Mesothelial cell of epicardium (in vitro differentiated cells): ENCODE measurements at regions not wholly inside any gene's neighbourhood (a gene's known extent, or its start where the extent isn't known, plus 50 kb on each side); places are given as distances from the start of the nearest gene placed in this dataset.

Source experiments
- DNase-seq, 2 experiments: peaks; one replicate each; pipeline ENCODE4 v3.0.0; 2021; ENCODE audit warnings: low spot score in 2 of 2; ENCODE audit not compliant: unreplicated experiment in 2 of 2
- H3K27ac Mint-ChIP-seq: 2 replicates; pipeline ENCODE4 v1.8.0; 2021; ENCODE audit warnings: mixed read lengths
- H3K27me3 Mint-ChIP-seq: 2 replicates; pipeline ENCODE4 v1.8.0; 2021; ENCODE audit warnings: low read depth, mixed read lengths
- H3K36me3 Mint-ChIP-seq: 2 replicates; pipeline ENCODE4 v1.8.0; 2021; ENCODE audit warnings: mixed read lengths
- H3K4me1 Mint-ChIP-seq: 2 replicates; pipeline ENCODE4 v1.8.0; 2021; ENCODE audit warnings: mixed read lengths
- H3K4me3 Mint-ChIP-seq: 2 replicates; pipeline ENCODE4 v1.8.0; 2021; ENCODE audit warnings: mild to moderate bottlenecking, moderate library complexity, mixed read lengths
- H3K9me3 Mint-ChIP-seq: 2 replicates; pipeline ENCODE4 v1.8.0; 2021; ENCODE audit warnings: mixed read lengths
- TF ChIP-seq, protein P1 (sequence below): fragments of 200-600 bp; sonication (generic); IDR thresholded peaks from one replicate; pipeline ENCODE4 v1.5.0; 2021; ENCODE audit warnings: antibody characterized with exemption; ENCODE audit not compliant: unreplicated experiment

DNA sequence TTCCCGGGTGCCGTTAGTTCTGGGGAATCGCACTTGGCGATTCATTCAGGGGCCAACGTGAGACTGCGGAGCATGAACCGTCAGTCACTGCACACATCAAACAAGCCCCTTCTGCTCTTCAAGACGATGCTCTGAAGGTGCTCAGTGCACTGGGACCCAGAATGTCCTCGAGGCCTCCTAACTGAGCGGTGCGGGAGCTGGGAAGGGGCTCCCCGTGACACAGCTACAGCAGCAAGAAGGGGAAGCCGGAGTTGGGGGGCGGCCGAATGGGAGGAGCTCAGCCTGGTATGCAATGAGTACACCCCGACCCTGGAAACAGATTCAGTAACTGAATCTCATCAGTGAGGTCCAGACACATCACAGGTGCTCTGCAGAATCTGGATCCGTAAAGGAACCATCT, 150.8 kb downstream of the SHANK2 start:
- no peaks in the 10 kb centered on the region for H3K4me1 Mint-ChIP-seq
- DNase-seq: no peak
- no peaks in the 10 kb centered on the region for H3K36me3 Mint-ChIP-seq
- peaks cover 1% of the 10 kb centered on the region for H3K27me3 Mint-ChIP-seq
- H3K27ac Mint-ChIP-seq: no peak overlapping the region
- TF ChIP-seq, protein P1, sequence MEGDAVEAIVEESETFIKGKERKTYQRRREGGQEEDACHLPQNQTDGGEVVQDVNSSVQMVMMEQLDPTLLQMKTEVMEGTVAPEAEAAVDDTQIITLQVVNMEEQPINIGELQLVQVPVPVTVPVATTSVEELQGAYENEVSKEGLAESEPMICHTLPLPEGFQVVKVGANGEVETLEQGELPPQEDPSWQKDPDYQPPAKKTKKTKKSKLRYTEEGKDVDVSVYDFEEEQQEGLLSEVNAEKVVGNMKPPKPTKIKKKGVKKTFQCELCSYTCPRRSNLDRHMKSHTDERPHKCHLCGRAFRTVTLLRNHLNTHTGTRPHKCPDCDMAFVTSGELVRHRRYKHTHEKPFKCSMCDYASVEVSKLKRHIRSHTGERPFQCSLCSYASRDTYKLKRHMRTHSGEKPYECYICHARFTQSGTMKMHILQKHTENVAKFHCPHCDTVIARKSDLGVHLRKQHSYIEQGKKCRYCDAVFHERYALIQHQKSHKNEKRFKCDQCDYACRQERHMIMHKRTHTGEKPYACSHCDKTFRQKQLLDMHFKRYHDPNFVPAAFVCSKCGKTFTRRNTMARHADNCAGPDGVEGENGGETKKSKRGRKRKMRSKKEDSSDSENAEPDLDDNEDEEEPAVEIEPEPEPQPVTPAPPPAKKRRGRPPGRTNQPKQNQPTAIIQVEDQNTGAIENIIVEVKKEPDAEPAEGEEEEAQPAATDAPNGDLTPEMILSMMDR: no peak
- H3K9me3 Mint-ChIP-seq: no peaks in the 10 kb centered on the region
- no peak overlapping the region for H3K4me3 Mint-ChIP-seq

- no peak overlapping the region for H3K4me3 Mint-ChIP-seq
- no peak overlapping the region for H3K27ac Mint-ChIP-seq
- TF ChIP-seq, protein P1: no peak
- no peaks in the 10 kb centered on the region for H3K9me3 Mint-ChIP-seq
- DNase-seq: no peak
- no peaks in the 10 kb centered on the region for H3K36me3 Mint-ChIP-seq
- no peaks in the 10 kb centered on the region for H3K4me1 Mint-ChIP-seq
- H3K27me3 Mint-ChIP-seq: peaks cover 1% of the 10 kb centered on the region
Observed at GRCh38 chr11:71101046-71101445, 151.3 kb downstream of the SHANK2 start.

GRCh38 chr11:71098776-71099175, 153.6 kb downstream of the SHANK2 start:
- DNase-seq: no peak
- H3K27me3 Mint-ChIP-seq: peaks cover 1% of the 10 kb centered on the region
- no peaks in the 10 kb centered on the region for H3K9me3 Mint-ChIP-seq
- no peaks in the 10 kb centered on the region for H3K36me3 Mint-ChIP-seq
- H3K4me3 Mint-ChIP-seq: no peak overlapping the region
- TF ChIP-seq, protein P1: no peak
- H3K4me1 Mint-ChIP-seq: no peaks in the 10 kb centered on the region
- H3K27ac Mint-ChIP-seq: no peak overlapping the region

DNA sequence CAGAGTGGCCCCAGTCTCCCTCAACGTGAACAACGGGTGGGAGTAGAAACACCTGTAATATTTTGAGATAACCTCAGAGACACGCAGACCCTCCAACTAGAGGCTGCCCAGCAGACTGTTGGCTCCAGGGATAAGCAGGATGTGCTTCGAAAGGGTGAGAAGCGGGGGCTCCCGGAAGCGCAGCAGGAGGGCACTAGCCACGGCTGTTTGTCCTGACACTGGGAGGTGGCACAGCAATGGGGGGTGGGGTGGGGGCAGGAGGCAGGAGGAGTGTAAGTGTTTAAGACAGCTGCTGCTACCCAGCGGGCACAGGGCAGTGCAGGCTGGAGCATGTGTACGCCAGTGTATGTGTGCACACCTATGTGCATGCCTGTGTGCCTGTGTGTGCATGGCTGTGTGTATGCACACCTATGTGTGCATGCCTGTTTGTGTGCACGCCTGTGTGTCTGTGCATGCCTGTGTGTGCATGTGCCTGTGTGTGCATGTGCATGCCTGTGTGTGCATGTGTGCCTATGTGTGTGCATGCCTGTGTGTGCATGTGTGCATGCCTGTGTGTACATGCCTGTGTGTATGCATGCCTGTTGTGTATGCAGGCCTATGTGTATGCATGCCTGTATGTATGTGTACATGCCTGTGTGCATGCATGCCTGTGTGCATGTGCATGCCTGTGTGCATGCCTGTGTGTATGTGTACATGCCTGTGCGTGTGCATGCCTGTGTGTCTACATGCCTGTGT, 154.7 kb downstream of the SHANK2 start:
- no peak for DNase-seq
- Mint-ChIP-seq H3K9me3 (no peaks in the 10 kb centered on the region), H3K36me3 (no peaks in the 10 kb centered on the region), H3K27me3 (peaks cover 1% of the 10 kb centered on the region), H3K27ac (no peak overlapping the region), H3K4me3 (no peak overlapping the region), H3K4me1 (no peaks in the 10 kb centered on the region)
- TF ChIP-seq, protein P1: no peak

DNA sequence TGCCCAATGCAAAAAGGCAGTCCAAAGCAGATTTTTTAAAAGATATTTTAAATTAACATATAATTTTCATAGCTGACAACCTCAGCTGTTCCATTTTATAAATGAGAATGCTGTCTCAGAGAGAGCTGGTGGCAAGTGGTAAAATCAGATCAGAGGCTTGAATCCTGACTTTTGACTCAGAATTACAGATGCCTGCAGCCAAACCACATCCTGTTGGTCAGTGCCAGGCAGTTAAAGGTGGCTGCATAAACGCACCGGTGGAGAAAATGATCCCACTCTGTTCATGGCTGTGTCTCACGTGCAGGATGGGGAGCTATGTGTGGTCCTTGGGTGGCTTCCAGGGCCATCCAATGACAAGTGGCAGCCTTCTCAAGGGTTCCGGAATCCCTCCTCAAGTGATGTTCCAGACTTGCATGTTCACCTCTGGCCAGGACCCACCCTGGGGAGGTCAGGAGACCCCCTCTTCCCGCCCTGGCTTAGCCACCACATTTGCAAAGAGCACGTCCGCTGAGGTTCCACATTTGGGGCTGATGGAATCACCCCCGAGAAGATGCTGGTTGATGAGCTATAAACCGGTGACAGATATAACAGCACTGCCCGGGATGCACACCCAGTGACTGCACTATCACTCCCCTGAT, 155.5 kb downstream of the SHANK2 start:
- H3K9me3 Mint-ChIP-seq: no peaks in the 10 kb centered on the region
- DNase-seq: no peak
- no peaks in the 10 kb centered on the region for H3K36me3 Mint-ChIP-seq
- no peak overlapping the region for H3K4me3 Mint-ChIP-seq
- no peaks in the 10 kb centered on the region for H3K4me1 Mint-ChIP-seq
- H3K27ac Mint-ChIP-seq: no peak overlapping the region
- peaks cover 1% of the 10 kb centered on the region for H3K27me3 Mint-ChIP-seq
- TF ChIP-seq, protein P1: no peak
